Kidney epithelial cell (primary cell): ENCODE measurements at regions not wholly inside any gene's neighbourhood (a gene's known extent, or its start where the extent isn't known, plus 50 kb on each side); places are given as distances from the start of the nearest gene placed in this dataset.

Source experiments
- DNase-seq: peaks from one replicate; pipeline ENCODE4 v3.0.0-alpha.2; 2010; ENCODE audit warnings: low read depth
- H3K27me3 ChIP-seq: 2 replicates; pipeline ENCODE4 v1.6.0; 2011; ENCODE audit warnings: low read length; ENCODE audit not compliant: control insufficient read depth, insufficient read depth
- H3K36me3 ChIP-seq: 2 replicates; pipeline ENCODE4 v1.5.1; 2011; ENCODE audit warnings: low read length; ENCODE audit not compliant: control insufficient read depth, insufficient read depth
- H3K4me3 ChIP-seq: 2 replicates; pipeline ENCODE4 v1.5.1; 2011; ENCODE audit warnings: low read depth, mild to moderate bottlenecking, control low read depth, low read length
- TF ChIP-seq, protein P1 (sequence below): IDR thresholded peaks from 2 replicates; pipeline ENCODE4 v1.5.1; 2011; ENCODE audit warnings: mild to moderate bottlenecking, moderate library complexity, low read length, control low read depth, inconsistent platforms; ENCODE audit not compliant: insufficient read depth, poor library complexity, severe bottlenecking

DNA sequence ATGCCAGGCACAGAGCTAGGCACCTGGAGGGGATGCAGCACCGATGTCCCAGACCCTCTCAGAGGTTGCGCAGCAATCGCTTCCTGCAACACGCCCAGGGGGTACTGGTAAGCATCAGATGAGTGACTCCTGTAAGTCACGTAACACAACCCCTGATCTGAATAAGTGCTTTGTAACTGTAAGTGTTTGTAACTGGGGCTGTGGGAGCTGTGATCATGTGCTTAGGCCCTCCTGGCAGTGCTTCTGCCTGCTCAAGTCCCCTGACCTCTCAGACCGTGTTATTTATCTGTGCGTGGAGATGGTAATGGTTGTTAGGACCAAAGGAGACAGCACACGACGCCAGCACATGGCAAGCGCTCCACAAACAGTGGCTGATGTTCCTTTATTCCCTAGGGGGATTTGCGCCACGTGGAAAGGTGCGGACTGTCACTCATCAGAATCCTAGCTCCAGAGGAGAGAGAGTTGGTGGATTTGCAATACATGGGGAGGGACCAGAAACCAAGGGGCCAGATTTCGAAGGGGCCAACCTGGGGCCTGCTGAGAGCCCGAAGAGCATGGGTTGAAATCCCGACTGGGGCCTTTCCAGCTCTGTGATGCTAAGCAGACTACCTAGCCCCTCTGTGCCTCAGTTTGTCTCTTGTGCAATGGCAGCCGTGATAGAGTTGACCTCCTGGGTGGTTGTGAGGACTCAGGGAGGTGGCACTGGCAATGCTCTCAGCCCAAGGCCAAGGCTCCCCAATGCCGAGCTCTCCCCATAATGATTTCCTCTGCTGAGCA lies 151.8 kb downstream of the IRF8 start:
- Histone ChIP-seq H3K27me3 (peaks cover 15% of the 10 kb centered on the region), H3K4me3 (no peak overlapping the region), H3K36me3 (no peaks in the 10 kb centered on the region)
- TF ChIP-seq, protein P1, sequence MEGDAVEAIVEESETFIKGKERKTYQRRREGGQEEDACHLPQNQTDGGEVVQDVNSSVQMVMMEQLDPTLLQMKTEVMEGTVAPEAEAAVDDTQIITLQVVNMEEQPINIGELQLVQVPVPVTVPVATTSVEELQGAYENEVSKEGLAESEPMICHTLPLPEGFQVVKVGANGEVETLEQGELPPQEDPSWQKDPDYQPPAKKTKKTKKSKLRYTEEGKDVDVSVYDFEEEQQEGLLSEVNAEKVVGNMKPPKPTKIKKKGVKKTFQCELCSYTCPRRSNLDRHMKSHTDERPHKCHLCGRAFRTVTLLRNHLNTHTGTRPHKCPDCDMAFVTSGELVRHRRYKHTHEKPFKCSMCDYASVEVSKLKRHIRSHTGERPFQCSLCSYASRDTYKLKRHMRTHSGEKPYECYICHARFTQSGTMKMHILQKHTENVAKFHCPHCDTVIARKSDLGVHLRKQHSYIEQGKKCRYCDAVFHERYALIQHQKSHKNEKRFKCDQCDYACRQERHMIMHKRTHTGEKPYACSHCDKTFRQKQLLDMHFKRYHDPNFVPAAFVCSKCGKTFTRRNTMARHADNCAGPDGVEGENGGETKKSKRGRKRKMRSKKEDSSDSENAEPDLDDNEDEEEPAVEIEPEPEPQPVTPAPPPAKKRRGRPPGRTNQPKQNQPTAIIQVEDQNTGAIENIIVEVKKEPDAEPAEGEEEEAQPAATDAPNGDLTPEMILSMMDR = no peak
- no peak for DNase-seq

GRCh38 chr16:86051368-86052114 lies 152.6 kb downstream of the IRF8 start:
- Histone ChIP-seq H3K4me3 (no peak overlapping the region), H3K36me3 (no peaks in the 10 kb centered on the region), H3K27me3 (peaks cover 12% of the 10 kb centered on the region)
- TF ChIP-seq, protein P1 = no peak
- no peak for DNase-seq

DNA sequence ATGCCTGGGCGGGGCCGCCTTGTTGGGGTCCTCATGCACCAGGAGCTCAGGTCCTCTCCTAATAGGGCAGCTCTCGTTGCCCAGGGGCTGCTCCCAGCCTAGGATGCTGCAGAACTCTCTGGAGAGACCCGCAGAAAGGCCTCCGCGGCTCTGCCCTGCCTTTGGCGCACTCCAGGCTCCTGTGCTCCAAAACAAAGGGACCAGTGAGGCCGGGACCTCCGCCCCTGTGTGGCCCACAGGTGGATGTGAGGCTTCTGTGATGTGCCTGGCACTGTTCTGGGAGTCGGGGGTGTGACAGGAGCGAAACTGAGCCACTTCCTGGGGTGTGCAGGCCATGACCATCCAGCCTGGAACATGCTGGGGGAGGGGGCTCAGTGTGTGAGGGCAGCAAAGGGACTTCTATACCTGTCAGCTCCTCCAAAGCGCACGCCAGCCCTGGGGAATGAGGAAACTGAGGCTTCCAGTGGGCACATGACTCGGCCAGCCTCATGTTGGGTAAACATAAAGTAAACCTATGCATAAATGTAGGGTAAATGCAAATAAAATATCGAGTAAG lies 153.2 kb downstream of the IRF8 start:
- peaks cover 8% of the 10 kb centered on the region for H3K27me3 ChIP-seq
- TF ChIP-seq, protein P1 = no peak
- no peak for DNase-seq
- no peak overlapping the region for H3K4me3 ChIP-seq
- no peaks in the 10 kb centered on the region for H3K36me3 ChIP-seq

DNA sequence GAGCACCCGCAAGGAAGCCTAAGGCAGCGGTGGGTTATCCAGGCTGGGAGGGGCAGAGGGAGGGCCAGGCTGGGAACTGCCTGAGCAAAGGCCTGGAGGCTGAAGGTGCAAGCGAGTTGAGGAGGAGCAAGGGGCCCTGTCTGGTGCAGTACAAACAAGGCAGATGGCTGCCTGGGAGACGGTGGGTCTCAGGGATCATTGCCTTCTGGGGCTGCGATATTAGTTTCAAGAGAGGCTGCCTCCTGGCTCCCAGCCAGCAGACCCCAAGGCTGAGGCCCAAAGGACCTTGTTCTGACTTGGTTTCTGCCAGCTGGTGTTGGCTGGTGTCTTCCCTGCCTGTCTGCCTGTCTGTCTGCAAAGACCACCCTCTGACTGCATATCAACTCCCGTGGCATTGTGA lies 154.0 kb downstream of the IRF8 start:
- DNase-seq = no peak
- Histone ChIP-seq H3K27me3 (peaks cover 8% of the 10 kb centered on the region), H3K36me3 (no peaks in the 10 kb centered on the region), H3K4me3 (no peak overlapping the region)
- TF ChIP-seq, protein P1 = no peak

- no peaks in the 10 kb centered on the region for H3K27me3 ChIP-seq
- TF ChIP-seq, protein P1 = no peak
- H3K36me3 ChIP-seq = no peaks in the 10 kb centered on the region
- DNase-seq = no peak
- H3K4me3 ChIP-seq = no peak overlapping the region
These were observed 160.6 kb downstream of the IRF8 start for GRCh38 chr16:86059253-86060171.
